Panc1 (cell line): ENCODE measurements at regions not wholly inside any gene's neighbourhood (a gene's known extent, or its start where the extent isn't known, plus 50 kb on each side); places are given as distances from the start of the nearest gene placed in this dataset.
A peak's percentile ranks its signal among the peaks of the same experiment; 100 is the strongest.

Experiments used
- ATAC-seq: fragments of 200-7000 bp; cut with Tn5 transposase; 2 replicates; pipeline ENCODE4 v1.9.1; 2020; ENCODE audit warnings: mild to moderate bottlenecking, moderate library complexity
- BruUV-seq: library from RNA; stranded (reverse); fragments of 400-500 nt; replicated peaks from 2 replicates; lab custom pipeline; 2021; lab: Mats Ljungman, UMichigan
- CTCF ChIA-PET: fragments of 300-600 bp; sonication (Branson Sonifier 250); formaldehyde crosslinking; loops from one replicate; lab custom pipeline; 2022; ENCODE audit warnings: antibody characterized with exemption; lab: Charles Lee
- POLR2A ChIA-PET: fragments of 300-600 bp; sonication (Branson Sonifier 250); formaldehyde crosslinking; loops from one replicate; lab custom pipeline; 2022; ENCODE audit warnings: antibody characterized with exemption; lab: Charles Lee
- DNase-seq: peaks from one replicate; pipeline ENCODE4 v3.0.0-alpha.2; 2010; ENCODE audit warnings: low read depth, low spot score
- H3K27ac ChIP-seq: 2 replicates; pipeline ENCODE4 v1.5.1; 2011; ENCODE audit warnings: mild to moderate bottlenecking, low read length, inconsistent platforms
- H3K27me3 ChIP-seq: fragments of 200-500 bp; sonication (Bioruptor generic); 2 replicates; pipeline ENCODE4 v1.6.0; 2014; ENCODE audit warnings: low read length, inconsistent platforms; ENCODE audit not compliant: control insufficient read depth, insufficient read depth
- H3K36me3 ChIP-seq: fragments of 200-500 bp; sonication (Bioruptor generic); 2 replicates; pipeline ENCODE4 v1.5.1; 2014; ENCODE audit warnings: inconsistent platforms, mild to moderate bottlenecking, low read length, moderate library complexity; ENCODE audit not compliant: control insufficient read depth, insufficient read depth
- H3K4me1 ChIP-seq: 2 replicates; pipeline ENCODE4 v1.5.1; 2011; ENCODE audit warnings: inconsistent platforms, mild to moderate bottlenecking, low read length, moderate library complexity; ENCODE audit not compliant: control insufficient read depth, insufficient read depth
- H3K4me3 ChIP-seq, 2 experiments: 2 replicates each; pipeline ENCODE4 v1.5.1; 2011 to 2012; ENCODE audit warnings: low read depth in 2 of 2, low read length in 2 of 2, mild to moderate bottlenecking in 2 of 2, inconsistent platforms in 1 of 2, moderate library complexity in 1 of 2
- H3K9me3 ChIP-seq: fragments of 200-500 bp; sonication (Bioruptor generic); 2 replicates; pipeline ENCODE4 v1.5.1; 2014; ENCODE audit warnings: low read depth, mild to moderate bottlenecking, inconsistent platforms, low read length, moderate library complexity; ENCODE audit not compliant: control insufficient read depth, insufficient read depth
- POLR2AphosphoS5 ChIP-seq: IDR thresholded peaks from 2 replicates; pipeline ENCODE4 v1.6.1; 2012; ENCODE audit warnings: mild to moderate bottlenecking, low read depth, low read length, moderate library complexity
- REST ChIP-seq, 2 experiments: IDR thresholded peaks; 2 replicates each; pipeline ENCODE4 v1.6.1; 2011 to 2012; ENCODE audit warnings: low read depth in 2 of 2, control low read depth in 1 of 2, low read length in 1 of 2, mild to moderate bottlenecking in 1 of 2, moderate library complexity in 1 of 2; ENCODE audit not compliant: insufficient read depth in 1 of 2
- SIN3A ChIP-seq: IDR thresholded peaks from 2 replicates; pipeline ENCODE4 v1.6.1; 2012; ENCODE audit warnings: low read depth, mild to moderate bottlenecking, low read length, moderate library complexity, borderline replicate concordance; ENCODE audit not compliant: insufficient read depth
- TCF7L2 ChIP-seq: IDR thresholded peaks from 2 replicates; pipeline ENCODE4 v1.6.1; 2011; ENCODE audit warnings: mild to moderate bottlenecking, low read depth, low read length, inconsistent platforms
- in situ Hi-C: cut with HindIII; loops from 2 replicates; pipeline ENCODE4 v1.10.0; 2016; ENCODE audit warnings: low sequenced_read_pairs, low pct_unique_long_range_greater_than_20kb
- intact Hi-C: fragments of 100-400 bp; cut with micrococcal nuclease; formaldehyde crosslinking; loops from one replicate; pipeline ENCODE4 v1.10.0; 2022; ENCODE audit not compliant: unreplicated experiment
- TF ChIP-seq, protein P1 (sequence below): fragments of 450-650 bp; IDR thresholded peaks from 2 replicates; pipeline ENCODE4 v1.5.1; 2017; ENCODE audit warnings: mild to moderate bottlenecking

DNA sequence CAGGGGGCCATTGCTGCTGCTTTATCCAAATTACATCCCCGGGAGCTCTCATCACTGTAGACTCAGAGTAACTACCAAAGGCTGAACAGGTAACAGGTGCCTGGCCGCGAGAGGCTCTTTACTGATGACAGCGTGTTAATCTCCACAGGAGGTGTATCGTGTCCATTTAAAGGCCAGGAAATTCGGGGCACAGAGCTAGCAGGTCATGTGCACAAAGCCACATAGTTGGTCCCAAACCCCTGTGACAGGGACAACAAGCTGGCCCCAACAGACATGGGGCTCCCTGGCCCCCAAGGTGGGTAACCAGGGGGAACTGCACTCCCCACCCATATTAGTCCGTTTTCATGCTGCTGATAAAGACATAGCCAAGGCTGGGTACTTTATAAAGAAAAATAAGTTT lies 55.3 kb upstream of the RBFOX3 start:
- DNase-seq = no peak
- POLR2A ChIA-PET = no interaction called here
- no peak for TF ChIP-seq SIN3A
- no peak for TF ChIP-seq TCF7L2
- TF ChIP-seq, protein P1, sequence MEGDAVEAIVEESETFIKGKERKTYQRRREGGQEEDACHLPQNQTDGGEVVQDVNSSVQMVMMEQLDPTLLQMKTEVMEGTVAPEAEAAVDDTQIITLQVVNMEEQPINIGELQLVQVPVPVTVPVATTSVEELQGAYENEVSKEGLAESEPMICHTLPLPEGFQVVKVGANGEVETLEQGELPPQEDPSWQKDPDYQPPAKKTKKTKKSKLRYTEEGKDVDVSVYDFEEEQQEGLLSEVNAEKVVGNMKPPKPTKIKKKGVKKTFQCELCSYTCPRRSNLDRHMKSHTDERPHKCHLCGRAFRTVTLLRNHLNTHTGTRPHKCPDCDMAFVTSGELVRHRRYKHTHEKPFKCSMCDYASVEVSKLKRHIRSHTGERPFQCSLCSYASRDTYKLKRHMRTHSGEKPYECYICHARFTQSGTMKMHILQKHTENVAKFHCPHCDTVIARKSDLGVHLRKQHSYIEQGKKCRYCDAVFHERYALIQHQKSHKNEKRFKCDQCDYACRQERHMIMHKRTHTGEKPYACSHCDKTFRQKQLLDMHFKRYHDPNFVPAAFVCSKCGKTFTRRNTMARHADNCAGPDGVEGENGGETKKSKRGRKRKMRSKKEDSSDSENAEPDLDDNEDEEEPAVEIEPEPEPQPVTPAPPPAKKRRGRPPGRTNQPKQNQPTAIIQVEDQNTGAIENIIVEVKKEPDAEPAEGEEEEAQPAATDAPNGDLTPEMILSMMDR = no peak
- no peak for TF ChIP-seq REST (IDR thresholded peaks at IDR 0.05; ENCODE audit: insufficient read depth in 1 of 2, low read depth in 2 of 2, low read length in 1 of 2)
- no peak for TF ChIP-seq POLR2AphosphoS5
- Histone ChIP-seq H3K27me3 (no peaks in the 10 kb centered on the region; the same call in 1 of the 2 replicates), H3K27ac (no peak overlapping the region), H3K36me3 (no peaks in the 10 kb centered on the region), H3K4me1 (no peaks in the 10 kb centered on the region), H3K4me3 (no peak overlapping the region), H3K9me3 (no peaks in the 10 kb centered on the region)
- no peak for ATAC-seq
- in situ Hi-C loops (loop anchor here (25.0 kb wide), 1 partner anchor 229 kb away; no protein-coding TSS in a partner anchor), intact Hi-C loops (no loop called here)
- no TSS peak for BruUV-seq
- CTCF ChIA-PET = interaction anchor here (0.7 kb wide), 1 partner anchor 540 kb away, joined by 4 read pairs; no protein-coding TSS in a partner anchor

DNA sequence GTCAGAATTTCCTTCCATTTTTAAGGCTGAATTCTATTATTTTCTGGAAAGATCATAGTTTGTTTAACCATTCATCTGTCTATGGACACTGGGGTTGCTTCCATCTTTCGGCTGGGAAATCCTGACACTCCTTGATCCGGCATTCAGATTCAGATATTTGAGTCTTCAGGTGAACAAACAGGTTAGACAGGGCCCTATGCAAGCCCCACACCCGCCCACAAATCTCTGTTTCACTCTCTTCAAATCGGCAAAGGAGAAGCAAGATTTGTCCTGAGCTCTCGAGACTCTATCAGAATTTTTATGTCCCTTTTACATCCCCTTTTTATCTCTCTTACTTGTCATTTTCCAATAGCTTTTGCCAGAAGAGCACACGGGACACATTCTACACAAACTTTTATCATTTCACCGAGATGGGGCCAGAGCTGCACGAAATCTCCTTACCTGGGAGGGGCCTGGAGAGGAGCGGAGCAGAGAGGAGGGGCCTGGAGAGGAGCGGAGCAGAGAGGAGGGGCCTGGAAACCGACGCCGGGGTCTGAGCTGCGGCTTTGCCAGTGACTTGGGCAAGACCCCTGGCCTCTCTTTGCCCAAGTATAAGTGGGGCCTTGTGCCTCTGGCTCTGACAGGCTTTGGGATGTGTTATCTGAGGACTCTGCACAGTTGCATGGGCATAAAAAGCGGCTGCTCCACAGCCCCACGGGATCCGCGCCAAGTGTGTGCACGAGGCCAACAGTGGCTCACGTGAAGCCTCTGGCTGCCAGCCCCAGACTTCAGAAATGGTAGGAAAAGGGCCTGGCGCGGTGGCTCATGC lies 54.3 kb upstream of the RBFOX3 start:
- CTCF ChIA-PET = no interaction called here
- no peaks in the 10 kb centered on the region for H3K4me1 ChIP-seq
- intact Hi-C loops = no loop called here
- DNase-seq (no peak), ATAC-seq (0 out of 2 replicates have a peak, but pooled peaks have one; percentile 69)
- no peak overlapping the region for H3K4me3 ChIP-seq
- no TSS peak for BruUV-seq
- H3K9me3 ChIP-seq = no peaks in the 10 kb centered on the region
- no peaks in the 10 kb centered on the region for H3K36me3 ChIP-seq
- TF ChIP-seq REST (IDR thresholded peaks at IDR 0.05; ENCODE audit: insufficient read depth in 1 of 2, low read depth in 2 of 2, low read length in 1 of 2) = no peak
- in situ Hi-C loops = loop anchor here (25.0 kb wide), 1 partner anchor 228 kb away; no protein-coding TSS in a partner anchor
- no peak overlapping the region for H3K27ac ChIP-seq
- POLR2A ChIA-PET = interaction anchor here (0.7 kb wide), 1 partner anchor 232 kb away, joined by 4 read pairs; no protein-coding TSS in a partner anchor
- H3K27me3 ChIP-seq = no peaks in the 10 kb centered on the region; the same call in 1 of the 2 replicates
